HAP-1 (cell line): ENCODE measurements at regions not wholly inside any gene's neighbourhood (a gene's known extent, or its start where the extent isn't known, plus 50 kb on each side); places are given as distances from the start of the nearest gene placed in this dataset.

Source experiments
- DNase-seq, 2 experiments: peaks; one replicate each; pipeline ENCODE4 v3.0.0-alpha.2; 2016 to 2020; ENCODE audit warnings: low spot score in 2 of 2
- H3K27me3 ChIP-seq: fragments of 250-450 bp; sonication (Bioruptor Pico); 2 replicates; pipeline ENCODE4 v1.5.1; 2020; ENCODE audit warnings: low read depth, mild to moderate bottlenecking, moderate library complexity
- H3K36me3 ChIP-seq: fragments of 250-450 bp; sonication (Bioruptor Pico); replicated peaks from 2 replicates; pipeline ENCODE4 v1.5.1; 2020; ENCODE audit warnings: mild to moderate bottlenecking
- H3K4me1 ChIP-seq: fragments of 250-450 bp; sonication (Bioruptor Pico); 2 replicates; pipeline ENCODE4 v1.5.1; 2020; ENCODE audit warnings: mild to moderate bottlenecking
- H3K4me3 ChIP-seq: fragments of 250-450 bp; sonication (Bioruptor Pico); 2 replicates; pipeline ENCODE4 v1.5.1; 2020; ENCODE audit warnings: mild to moderate bottlenecking, moderate library complexity
- H3K9me3 ChIP-seq: fragments of 250-450 bp; sonication (Bioruptor Pico); 2 replicates; pipeline ENCODE4 v1.5.1; 2020; ENCODE audit warnings: mild to moderate bottlenecking, moderate library complexity
- in situ Hi-C: fragments of 300-500 bp; cut with MboI; formaldehyde crosslinking; loops from 3 replicates; pipeline ENCODE4 v1.14.3; 2020; ENCODE audit warnings: low sequenced_read_pairs, inconsistent platforms, mixed read lengths

DNA sequence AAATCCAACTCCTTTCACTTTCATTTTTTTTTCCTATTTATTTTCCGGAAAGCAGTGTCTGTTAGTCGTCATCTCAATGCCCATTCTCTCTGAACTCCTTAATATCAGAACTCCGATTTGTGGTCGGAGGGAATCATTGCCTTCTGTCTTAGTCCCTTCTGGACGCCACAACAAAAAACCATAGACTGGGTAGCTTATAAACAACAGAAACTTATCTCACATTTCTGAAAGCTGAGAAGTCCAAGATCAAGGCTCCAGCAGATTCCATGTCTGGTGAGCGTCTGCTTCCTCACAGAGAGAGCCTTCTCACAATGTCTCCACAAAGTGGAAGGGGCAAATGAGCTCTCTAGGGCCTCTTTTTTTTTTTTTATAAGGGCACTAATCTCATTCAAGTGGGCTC lies 296.6 kb upstream of the CDH11 start:
- no peaks in the 10 kb centered on the region for H3K36me3 ChIP-seq
- no peak for DNase-seq
- in situ Hi-C loops: no loop called here
- no peaks in the 10 kb centered on the region for H3K27me3 ChIP-seq
- H3K4me3 ChIP-seq: no peak overlapping the region
- H3K4me1 ChIP-seq: no peaks in the 10 kb centered on the region
- H3K9me3 ChIP-seq: no peaks in the 10 kb centered on the region

DNA sequence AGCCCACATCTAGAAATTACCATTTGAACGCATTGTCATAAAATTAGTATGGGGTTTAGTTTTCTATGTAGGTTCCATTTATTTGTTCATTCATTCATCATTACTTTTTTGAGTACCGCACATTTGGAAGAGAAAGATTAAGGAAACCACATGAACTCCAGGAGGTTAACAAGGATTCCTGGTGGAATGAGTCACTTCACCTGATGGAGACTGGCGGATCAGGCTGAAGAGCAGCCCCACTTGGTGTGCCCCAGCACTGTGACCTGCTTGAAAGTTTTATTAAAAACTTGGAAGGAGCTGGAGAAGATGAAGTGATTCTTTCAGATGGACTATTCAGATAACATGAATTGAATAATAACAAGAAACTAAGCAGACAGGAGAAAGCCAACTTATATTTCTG lies 293.6 kb upstream of the CDH11 start:
- no peak overlapping the region for H3K4me3 ChIP-seq
- H3K36me3 ChIP-seq: no peaks in the 10 kb centered on the region
- no peaks in the 10 kb centered on the region for H3K9me3 ChIP-seq
- no peaks in the 10 kb centered on the region for H3K4me1 ChIP-seq
- in situ Hi-C loops: no loop called here
- no peaks in the 10 kb centered on the region for H3K27me3 ChIP-seq
- no peak for DNase-seq

DNA sequence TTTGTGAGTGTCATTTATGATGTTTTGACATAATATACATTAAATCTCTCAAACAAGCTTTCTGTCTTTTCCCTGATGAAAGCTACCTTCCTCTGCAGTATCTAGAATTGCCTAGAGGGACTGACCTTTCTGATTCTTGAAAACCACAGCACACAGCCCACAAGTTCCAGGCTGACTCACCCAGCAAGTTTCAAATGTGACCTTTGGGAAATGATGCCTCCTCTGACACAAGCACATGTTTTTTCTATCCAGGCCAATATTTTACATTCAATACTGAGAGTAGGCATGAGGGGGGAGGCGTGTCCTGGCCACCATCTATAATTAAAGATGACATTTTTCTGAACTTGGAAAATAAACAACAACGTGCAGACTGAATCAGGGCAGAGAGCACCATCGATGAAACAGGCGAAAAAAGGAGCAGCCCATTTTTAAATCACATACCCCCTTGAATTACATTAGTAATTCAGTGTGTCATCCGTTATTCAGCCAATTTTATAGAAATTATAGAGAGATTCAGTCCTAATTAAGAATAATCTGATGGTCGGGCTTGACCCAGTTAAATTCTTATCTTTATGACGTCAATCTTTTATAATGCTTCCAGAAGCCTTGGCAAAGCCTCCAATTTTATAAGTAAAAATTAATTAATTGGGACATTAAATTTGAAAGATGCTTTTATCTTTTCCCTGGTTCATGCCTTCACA lies 292.6 kb upstream of the CDH11 start:
- no peaks in the 10 kb centered on the region for H3K4me1 ChIP-seq
- H3K9me3 ChIP-seq: no peaks in the 10 kb centered on the region; the same call in 1 of the 2 replicates
- H3K27me3 ChIP-seq: no peaks in the 10 kb centered on the region
- DNase-seq: no peak
- in situ Hi-C loops: no loop called here
- no peak overlapping the region for H3K4me3 ChIP-seq
- no peaks in the 10 kb centered on the region for H3K36me3 ChIP-seq

DNA sequence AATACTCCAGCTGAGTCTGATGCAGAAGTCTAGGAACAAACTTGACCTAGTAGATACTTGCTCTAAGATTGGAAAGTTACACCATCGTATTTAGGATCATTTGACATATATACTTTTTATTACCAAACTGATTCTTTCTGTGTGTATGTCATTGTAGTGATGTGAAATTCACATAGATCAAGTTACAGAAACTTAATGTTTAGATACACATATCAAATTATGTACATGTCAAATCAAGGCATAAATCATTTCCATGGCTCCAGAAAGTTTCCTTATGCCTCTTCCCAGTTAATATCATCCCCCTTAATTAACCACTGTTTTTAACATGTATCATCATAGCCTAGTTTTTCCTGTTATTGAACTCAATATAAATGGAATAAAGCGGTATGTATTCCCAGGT lies 292.0 kb upstream of the CDH11 start:
- in situ Hi-C loops: no loop called here
- no peak for DNase-seq
- H3K4me3 ChIP-seq: no peak overlapping the region

DNA sequence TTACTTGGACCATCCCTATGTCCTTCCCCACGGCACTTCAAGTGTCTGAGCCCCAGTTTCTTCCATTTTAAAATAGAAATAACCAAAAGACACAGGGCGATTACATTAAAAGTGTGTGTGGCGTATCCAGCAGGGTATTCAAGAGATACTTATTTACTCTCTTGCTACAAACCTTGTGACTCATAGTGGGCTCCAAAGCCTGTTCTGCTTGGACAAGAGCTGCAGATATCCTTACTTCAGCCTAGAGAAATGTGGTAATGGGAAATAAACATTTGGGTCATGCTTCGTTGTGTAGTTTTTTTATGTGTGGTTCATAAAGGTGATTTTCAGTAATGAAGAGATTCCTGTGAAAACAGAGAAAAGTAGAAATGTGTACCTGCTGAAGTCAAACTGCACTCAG lies 288.9 kb upstream of the CDH11 start:
- H3K9me3 ChIP-seq: no peaks in the 10 kb centered on the region; the same call in 1 of the 2 replicates
- H3K4me1 ChIP-seq: no peaks in the 10 kb centered on the region
- H3K27me3 ChIP-seq: no peaks in the 10 kb centered on the region
- no peaks in the 10 kb centered on the region for H3K36me3 ChIP-seq
- no peak for DNase-seq
- in situ Hi-C loops: no loop called here
- no peak overlapping the region for H3K4me3 ChIP-seq

More for the DNA sequence above, 292.0 kb upstream of the CDH11 start:
- Histone ChIP-seq H3K36me3 (no peaks in the 10 kb centered on the region), H3K27me3 (no peaks in the 10 kb centered on the region), H3K4me1 (no peaks in the 10 kb centered on the region), H3K9me3 (no peaks in the 10 kb centered on the region; the same call in 1 of the 2 replicates)

DNA sequence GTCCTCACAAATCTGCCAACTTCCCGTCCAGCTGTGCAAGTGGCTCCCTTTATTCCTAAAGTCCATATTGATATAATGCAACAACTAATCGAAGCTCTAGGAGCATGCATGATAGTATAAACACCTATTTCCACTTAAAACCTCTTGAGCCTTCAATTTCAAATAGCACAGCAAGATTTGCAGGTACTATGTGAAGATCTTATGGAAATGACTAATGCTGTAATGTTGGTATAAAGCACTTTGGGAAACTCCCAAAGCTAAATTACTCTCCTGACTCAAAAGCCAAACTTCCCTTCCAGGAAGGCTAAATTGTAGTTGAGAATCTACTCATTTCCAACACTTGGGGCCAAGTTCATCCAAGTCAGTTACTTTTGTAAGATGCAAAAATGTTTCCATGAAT lies 287.6 kb upstream of the CDH11 start:
- in situ Hi-C loops: no loop called here
- Histone ChIP-seq H3K9me3 (no peaks in the 10 kb centered on the region; the same call in 1 of the 2 replicates), H3K27me3 (no peaks in the 10 kb centered on the region), H3K4me1 (no peaks in the 10 kb centered on the region), H3K36me3 (no peaks in the 10 kb centered on the region), H3K4me3 (no peak overlapping the region)
- DNase-seq: no peak

DNA sequence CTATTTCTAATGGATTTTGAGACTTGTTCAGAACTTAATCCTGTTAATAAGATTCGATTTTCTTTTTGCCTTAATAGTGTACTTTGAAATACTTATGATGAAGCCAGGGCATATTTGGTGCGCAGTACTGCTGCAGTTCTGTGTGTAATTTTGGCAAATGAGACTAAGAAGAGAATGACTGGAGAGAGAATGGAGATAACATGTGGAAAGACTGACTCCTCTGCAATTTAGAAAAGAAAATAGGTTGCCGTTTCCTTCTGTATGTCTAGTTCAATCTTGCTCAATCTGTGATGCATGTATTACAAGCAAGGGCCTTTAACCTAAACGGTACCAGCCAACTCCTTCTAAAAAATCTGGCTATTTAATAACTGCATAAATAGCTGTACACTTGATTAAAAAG lies 285.1 kb upstream of the CDH11 start:
- DNase-seq: no peak
- no peaks in the 10 kb centered on the region; the same call in 1 of the 2 replicates for H3K9me3 ChIP-seq
- in situ Hi-C loops: no loop called here
- H3K4me3 ChIP-seq: no peak overlapping the region
- H3K4me1 ChIP-seq: no peaks in the 10 kb centered on the region
- no peaks in the 10 kb centered on the region for H3K27me3 ChIP-seq
- no peaks in the 10 kb centered on the region for H3K36me3 ChIP-seq

DNA sequence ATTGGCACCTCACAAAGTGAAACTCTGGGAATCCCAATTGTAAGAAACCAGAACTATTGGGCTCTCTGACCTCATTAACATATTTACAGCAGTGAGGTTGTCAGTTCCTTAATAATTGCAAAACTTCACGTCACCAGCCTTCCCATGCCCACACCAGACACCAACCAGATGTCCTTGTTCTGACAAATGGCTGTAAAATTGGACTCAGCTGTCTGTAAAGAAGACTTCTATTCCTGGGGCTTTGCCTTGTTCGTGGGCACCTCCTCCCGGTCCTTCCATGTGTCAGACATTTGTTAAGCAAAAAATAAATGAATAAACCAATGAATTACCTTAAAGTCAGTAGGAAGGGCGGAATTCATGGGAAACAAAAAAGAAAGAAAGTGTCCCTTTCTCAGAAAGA lies 284.3 kb upstream of the CDH11 start:
- no peak for DNase-seq
- Histone ChIP-seq H3K4me3 (no peak overlapping the region), H3K9me3 (no peaks in the 10 kb centered on the region; the same call in 1 of the 2 replicates), H3K4me1 (no peaks in the 10 kb centered on the region), H3K36me3 (no peaks in the 10 kb centered on the region), H3K27me3 (no peaks in the 10 kb centered on the region)
- in situ Hi-C loops: no loop called here

DNA sequence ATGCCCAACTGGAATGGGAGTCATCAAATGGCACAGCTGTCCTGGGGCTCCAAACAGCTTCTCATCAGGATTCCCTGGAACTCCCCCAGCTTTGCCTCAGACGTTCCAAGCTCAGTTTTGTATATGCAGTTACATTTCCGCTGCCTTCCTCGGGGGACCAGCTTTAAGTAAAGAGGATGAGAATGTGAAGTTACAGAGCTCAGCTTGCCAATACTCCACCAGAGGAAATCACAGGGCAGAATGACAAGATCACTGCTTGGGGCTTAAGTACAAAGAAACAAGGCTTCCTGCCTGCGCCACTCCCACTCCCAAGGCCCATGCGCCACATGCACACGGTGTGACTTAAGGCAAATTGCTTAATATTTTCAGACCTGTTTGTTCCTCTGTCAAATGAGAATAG lies 272.4 kb upstream of the CDH11 start:
- H3K9me3 ChIP-seq: no peaks in the 10 kb centered on the region; the same call in 1 of the 2 replicates
- in situ Hi-C loops: no loop called here
- DNase-seq: no peak
- H3K4me1 ChIP-seq: no peaks in the 10 kb centered on the region
- H3K36me3 ChIP-seq: no peaks in the 10 kb centered on the region
- no peak overlapping the region for H3K4me3 ChIP-seq
- no peaks in the 10 kb centered on the region for H3K27me3 ChIP-seq

DNA sequence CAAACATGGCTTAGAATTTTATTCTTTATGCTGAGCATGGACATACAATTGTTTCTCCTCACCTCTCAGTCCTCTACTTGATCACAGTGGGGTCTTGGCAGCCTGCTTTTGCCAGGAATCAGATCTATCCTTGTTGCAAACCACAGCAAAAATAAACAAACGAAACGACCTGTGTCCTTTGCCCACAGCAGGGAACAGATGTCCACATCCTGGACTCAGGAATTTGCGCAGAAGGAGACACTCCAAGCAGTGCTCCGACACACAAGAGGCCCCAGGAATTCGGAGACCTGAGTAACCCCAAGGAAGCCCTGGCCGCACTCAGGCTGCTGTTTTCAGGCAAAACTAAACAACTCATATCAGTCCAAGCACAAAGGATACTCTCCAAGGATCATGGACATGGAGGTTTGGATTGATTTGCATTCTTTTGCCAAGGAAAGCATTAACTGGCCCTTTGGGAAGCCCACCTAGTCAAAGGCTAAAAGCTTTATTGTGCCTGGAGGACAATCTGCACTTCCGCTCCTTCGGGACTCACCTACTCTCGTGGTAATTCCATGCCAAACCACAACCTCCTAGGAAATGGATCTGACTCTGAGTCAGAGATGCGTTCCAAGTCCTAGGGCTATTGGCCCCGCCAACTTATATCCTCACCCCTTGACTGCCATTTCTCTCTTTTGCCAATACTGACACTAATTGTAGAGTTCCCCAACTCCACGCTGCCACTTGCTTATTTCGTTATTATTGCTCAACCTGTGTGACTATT lies 271.1 kb upstream of the CDH11 start:
- Histone ChIP-seq H3K4me3 (no peak overlapping the region), H3K27me3 (no peaks in the 10 kb centered on the region), H3K4me1 (no peaks in the 10 kb centered on the region), H3K9me3 (no peaks in the 10 kb centered on the region; the same call in 1 of the 2 replicates), H3K36me3 (no peaks in the 10 kb centered on the region)
- no peak for DNase-seq
- in situ Hi-C loops: no loop called here

DNA sequence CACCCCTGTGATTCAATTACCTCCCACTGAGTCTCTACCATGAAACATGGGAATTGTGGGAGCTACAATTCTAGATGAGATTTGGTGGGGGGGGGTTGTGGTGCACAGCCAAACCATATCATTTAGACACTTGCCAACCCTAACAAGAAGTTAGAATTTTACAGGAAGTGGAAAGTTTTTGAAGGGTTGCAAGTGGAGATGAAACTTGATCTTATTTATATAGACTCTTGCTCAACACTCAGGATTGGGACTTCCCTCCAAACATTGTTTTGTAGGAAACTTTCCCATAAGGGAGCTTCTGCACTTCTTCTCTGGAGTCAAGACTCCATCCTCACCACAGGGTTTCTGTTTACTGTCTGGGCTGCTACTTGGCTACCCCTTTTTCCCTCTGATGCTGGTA lies 266.7 kb upstream of the CDH11 start:
- DNase-seq: no peak
- in situ Hi-C loops: no loop called here
- H3K4me1 ChIP-seq: no peaks in the 10 kb centered on the region

DNA sequence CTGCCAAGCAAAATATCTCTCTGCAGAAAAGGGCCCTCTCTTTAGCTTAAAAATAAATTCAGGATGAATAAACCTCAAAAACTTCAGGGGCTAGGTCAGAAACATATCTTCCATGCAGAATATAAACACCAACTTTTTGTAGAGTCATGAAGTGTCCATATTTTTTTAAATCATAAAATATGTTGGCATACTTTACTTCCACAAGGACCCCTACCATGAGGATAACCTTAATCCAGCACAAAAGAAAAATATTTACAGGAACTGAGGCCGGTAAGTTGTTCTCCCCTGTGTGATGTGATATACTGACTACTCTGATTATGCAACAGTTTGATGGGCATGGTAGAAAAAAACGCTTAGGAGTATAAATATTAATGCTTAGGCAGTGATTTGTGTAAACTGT lies 264.8 kb upstream of the CDH11 start:
- DNase-seq: no peak
- no peaks in the 10 kb centered on the region; the same call in 1 of the 2 replicates for H3K9me3 ChIP-seq
- H3K4me3 ChIP-seq: no peak overlapping the region
- in situ Hi-C loops: no loop called here
- H3K4me1 ChIP-seq: no peaks in the 10 kb centered on the region
- H3K36me3 ChIP-seq: no peaks in the 10 kb centered on the region
- no peaks in the 10 kb centered on the region for H3K27me3 ChIP-seq

More for the DNA sequence above, 266.7 kb upstream of the CDH11 start:
- Histone ChIP-seq H3K4me3 (no peak overlapping the region), H3K36me3 (no peaks in the 10 kb centered on the region), H3K9me3 (no peaks in the 10 kb centered on the region; the same call in 1 of the 2 replicates), H3K27me3 (no peaks in the 10 kb centered on the region)

DNA sequence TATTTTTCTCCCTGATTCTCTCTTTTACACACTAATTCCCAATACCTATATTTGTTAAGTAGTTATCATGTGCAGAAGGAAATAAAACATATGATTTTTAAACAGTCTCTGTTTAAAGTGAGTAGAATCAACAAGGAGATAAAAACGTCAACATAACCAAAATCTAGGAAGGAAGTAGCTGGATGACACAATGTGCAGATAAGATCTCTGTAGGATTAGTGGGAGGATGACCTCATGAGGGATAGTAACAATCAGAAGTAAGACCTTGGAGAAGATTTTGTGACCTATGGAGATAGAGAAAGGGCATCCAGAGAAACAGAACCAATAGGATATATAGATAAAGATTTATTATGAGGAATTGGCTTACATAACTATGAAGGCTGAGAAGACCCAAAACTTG lies 262.6 kb upstream of the CDH11 start:
- in situ Hi-C loops: no loop called here
- no peaks in the 10 kb centered on the region for H3K9me3 ChIP-seq
- H3K4me1 ChIP-seq: no peaks in the 10 kb centered on the region
- H3K4me3 ChIP-seq: no peak overlapping the region
- no peaks in the 10 kb centered on the region for H3K36me3 ChIP-seq
- no peaks in the 10 kb centered on the region for H3K27me3 ChIP-seq
- DNase-seq: no peak

DNA sequence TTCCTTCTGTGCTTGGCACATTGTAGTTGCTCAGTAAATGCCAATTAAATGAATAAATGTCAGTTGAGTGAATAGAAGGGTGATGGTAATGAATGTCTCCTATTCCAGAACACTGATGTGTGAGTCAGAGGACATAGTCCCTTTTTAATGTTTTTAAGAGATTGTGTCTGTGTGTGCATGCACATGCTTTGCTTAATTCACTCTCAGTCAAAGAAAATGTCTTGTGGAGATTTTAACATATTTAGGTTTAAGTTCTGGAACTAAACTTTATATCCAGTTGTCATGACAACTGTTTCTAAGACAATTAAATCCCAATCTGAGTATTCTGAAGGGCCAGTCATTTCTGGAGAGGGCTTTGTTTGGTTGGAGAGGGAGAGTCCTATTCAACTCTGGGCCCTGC lies 255.3 kb upstream of the CDH11 start:
- H3K36me3 ChIP-seq: no peaks in the 10 kb centered on the region
- H3K4me3 ChIP-seq: no peak overlapping the region
- no peaks in the 10 kb centered on the region for H3K27me3 ChIP-seq
- in situ Hi-C loops: no loop called here
- H3K9me3 ChIP-seq: no peaks in the 10 kb centered on the region
- no peak for DNase-seq
- H3K4me1 ChIP-seq: no peaks in the 10 kb centered on the region
